ENCODE measurements at regions not wholly inside any gene's neighbourhood (a gene's known extent, or its start where the extent isn't known, plus 50 kb on each side); places are given as distances from the start of the nearest gene placed in this dataset.

DNA sequence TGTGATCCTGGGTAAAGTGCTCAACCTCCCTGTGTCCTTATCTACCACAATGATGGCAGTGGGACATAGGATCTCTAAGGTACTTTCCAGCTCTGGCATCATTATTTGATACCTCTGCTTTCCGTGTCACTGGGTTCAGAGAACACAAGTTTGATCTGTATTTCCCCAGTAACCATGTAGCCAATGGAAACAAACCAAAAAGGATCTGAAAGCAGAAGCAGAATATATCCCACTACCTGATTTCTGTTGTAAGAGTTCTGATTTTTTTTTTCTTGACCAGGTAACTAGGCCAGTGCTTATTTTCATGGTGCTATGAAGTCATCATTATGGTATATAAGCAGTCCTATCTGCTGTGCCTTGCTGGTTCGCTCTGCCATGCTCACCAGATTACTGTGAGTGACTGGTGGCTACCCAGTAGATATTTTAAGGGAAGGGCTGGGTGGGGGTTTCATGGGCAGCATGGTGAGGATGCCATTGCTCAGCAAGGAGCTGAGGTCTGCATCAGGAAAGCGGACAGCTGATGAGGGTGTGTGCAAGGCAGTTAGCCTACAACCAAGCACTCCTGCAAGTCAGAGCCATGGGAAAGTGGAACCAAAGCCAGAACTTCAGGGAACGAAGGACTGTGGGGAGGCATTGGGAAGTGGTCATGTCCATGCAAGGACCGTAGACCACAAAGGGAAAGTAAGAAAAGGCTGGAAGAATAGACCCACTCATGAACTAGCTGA, 104.9 kb upstream of the EDEM3 start:
- no peak overlapping the region for H3K4me3 ChIP-seq (ENCODE audit: low read depth, low read length)
- DNase-seq (ENCODE audit: low read depth): no peak
- TF ChIP-seq POLR2A (IDR thresholded peaks at IDR 0.05; ENCODE audit: extremely low read depth, insufficient read length) (no peak), MAX (IDR thresholded peaks at IDR 0.05; ENCODE audit: low read depth, low read length) (no peak), CTCF (IDR thresholded peaks at IDR 0.05; ENCODE audit: low read depth, low read length) (no peak), MYC (IDR thresholded peaks at IDR 0.05; ENCODE audit: low read depth, low read length) (no peak)

DNA sequence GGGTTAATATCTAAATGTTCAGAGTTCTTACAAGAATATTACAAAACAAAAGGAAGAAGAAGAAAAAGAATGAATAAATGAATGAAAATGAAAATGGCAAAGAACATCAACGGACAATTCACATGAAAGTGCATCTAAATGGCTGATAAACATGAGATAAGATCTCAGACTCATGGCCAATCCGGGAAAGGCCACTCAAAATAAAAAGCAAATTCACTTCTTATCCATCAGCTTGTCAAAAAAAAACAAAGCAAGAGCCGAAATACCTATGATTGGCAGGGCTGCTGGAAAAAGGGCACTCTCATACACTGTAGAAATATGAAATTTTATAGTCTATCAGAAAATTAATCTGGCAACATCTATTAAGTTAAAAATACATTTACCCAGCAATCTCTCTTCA, 103.6 kb upstream of the EDEM3 start:
- TF ChIP-seq MYC (IDR thresholded peaks at IDR 0.05; ENCODE audit: low read depth, low read length) (no peak), CTCF (IDR thresholded peaks at IDR 0.05; ENCODE audit: low read depth, low read length) (no peak), POLR2A (IDR thresholded peaks at IDR 0.05; ENCODE audit: extremely low read depth, insufficient read length) (no peak), MAX (IDR thresholded peaks at IDR 0.05; ENCODE audit: low read depth, low read length) (no peak)
- no peak overlapping the region for H3K4me3 ChIP-seq (ENCODE audit: low read depth, low read length)
- DNase-seq (ENCODE audit: low read depth): no peak

DNA sequence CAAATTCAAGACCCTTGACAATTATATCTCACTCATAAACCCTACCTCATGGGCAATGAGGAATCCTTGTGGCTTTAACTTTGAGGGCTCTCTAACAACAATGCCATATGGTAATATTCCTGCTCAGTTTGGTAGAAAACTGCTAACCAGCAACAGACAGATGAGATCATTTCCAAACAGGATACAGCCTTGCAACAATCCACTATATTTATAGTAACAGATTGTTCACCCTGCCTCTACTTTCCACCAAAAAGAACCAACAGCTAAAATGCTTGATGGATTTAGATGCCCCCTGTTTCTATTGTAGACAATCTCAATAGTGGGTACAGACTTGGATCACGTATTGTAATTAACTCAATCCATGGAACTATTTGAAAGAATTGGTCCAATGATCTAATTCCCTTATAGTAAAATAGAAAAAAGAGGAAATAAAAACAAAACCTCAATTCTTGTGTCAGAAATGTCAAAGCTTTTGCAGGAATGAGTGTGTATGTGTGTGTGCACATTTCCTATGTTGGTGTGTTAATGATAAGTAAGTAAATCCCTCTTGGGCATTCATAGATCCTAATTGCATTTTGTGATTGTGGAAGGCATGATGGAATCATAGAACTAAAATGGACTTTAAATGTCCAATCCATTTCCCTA, 100.0 kb upstream of the EDEM3 start:
- TF ChIP-seq CTCF (IDR thresholded peaks at IDR 0.05; ENCODE audit: low read depth, low read length) (no peak), POLR2A (IDR thresholded peaks at IDR 0.05; ENCODE audit: extremely low read depth, insufficient read length) (no peak), MAX (IDR thresholded peaks at IDR 0.05; ENCODE audit: low read depth, low read length) (no peak; the same call in 1 of the 2 replicates), MYC (IDR thresholded peaks at IDR 0.05; ENCODE audit: low read depth, low read length) (no peak)
- DNase-seq (ENCODE audit: low read depth): peak; percentile 77
- no peak overlapping the region for H3K4me3 ChIP-seq (ENCODE audit: low read depth, low read length)

GRCh38 chr1:184854036-184854435, 99.4 kb upstream of the EDEM3 start:
- peak; percentile 9 for DNase-seq (ENCODE audit: low read depth)
- TF ChIP-seq POLR2A (IDR thresholded peaks at IDR 0.05; ENCODE audit: extremely low read depth, insufficient read length) (no peak), CTCF (IDR thresholded peaks at IDR 0.05; ENCODE audit: low read depth, low read length) (no peak), MYC (IDR thresholded peaks at IDR 0.05; ENCODE audit: low read depth, low read length) (no peak), MAX (IDR thresholded peaks at IDR 0.05; ENCODE audit: low read depth, low read length) (no peak)
- H3K4me3 ChIP-seq (ENCODE audit: low read depth, low read length): no peak overlapping the region

DNA sequence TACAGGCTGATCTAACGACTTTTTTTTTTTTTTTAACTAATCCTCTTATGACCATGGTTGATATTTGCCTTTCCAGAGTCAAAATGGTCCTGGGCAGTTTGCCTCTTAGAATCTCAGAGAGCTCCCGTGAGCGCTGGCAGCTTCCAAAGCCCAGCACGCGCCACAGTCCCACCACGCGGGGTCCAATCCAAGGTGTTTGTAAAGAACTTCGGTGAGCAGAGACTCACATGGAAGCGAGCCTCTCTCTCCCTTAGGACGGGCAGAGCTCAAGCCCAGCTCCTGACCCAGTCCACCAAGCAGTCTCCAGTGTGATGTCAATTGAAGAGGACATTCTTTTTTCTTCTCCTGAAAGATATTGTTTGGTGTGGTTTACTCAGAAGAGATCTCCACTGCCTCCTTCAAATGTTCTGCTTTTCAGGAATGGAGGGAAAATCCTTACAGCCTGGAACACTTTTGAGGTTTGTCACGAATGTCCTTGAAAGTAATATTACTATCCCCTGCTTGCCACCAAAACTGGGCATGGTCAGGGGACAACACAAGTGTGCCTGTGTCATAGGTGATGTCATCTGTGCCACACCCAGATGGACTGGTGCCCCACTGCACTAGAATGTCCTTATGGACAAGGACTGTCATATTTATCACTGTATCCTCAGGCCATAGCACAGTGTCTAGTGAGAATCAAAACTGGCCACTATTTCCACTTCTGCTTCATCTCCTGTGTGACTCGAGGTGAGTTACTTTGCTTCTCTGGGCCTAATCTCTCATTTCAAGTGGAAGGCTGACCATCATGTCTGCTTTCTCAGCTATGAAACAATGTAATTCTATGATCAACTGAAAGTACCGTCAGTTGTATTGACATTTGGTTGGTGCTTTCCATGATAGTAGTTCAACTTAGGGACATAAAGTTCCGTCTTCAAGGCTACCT, 97.4 kb upstream of the EDEM3 start:
- TF ChIP-seq MAX (IDR thresholded peaks at IDR 0.05; ENCODE audit: low read depth, low read length) (no peak), MYC (IDR thresholded peaks at IDR 0.05; ENCODE audit: low read depth, low read length) (no peak), CTCF (IDR thresholded peaks at IDR 0.05; ENCODE audit: low read depth, low read length) (no peak), POLR2A (IDR thresholded peaks at IDR 0.05; ENCODE audit: extremely low read depth, insufficient read length) (no peak)
- DNase-seq (ENCODE audit: low read depth): no peak
- no peak overlapping the region for H3K4me3 ChIP-seq (ENCODE audit: low read depth, low read length)
